ENCODE measurements at regions not wholly inside any gene's neighbourhood (a gene's known extent, or its start where the extent isn't known, plus 50 kb on each side); places are given as distances from the start of the nearest gene placed in this dataset.

DNA sequence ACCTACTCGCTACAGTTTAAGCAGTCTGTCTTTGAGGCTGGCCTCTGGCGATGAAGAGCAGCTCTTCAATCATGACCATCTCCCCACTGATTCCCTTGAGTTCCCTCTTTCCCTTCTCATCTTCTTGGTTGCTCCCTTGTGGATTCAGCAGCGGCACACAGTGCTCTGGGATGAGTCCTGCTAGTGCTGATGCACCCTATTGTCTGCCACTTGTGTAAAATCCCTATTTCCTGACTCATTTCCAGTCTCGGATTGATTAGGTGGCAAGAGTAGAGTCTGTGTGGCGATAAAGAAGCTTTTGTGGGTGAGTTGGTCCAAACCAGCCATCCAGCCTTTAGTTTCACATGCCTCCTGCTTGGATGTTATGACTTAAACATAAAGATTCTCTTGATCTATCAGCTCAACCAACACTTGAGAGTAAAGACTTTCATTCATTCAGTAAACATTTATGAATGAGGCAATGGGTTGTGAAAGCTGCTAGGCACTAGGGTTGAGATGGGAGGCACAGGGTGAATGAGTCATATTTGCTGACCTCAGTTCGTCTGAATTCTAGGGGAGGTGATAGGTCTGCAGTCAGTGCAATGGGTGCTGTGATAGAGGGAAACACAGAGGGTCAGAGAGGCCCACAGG is 219.4 kb upstream of the RAG2 start:
- Histone ChIP-seq H3K4me1 (ENCODE audit: insufficient read depth, low read length) (no peaks in the 10 kb centered on the region), H3K27me3 (ENCODE audit: control insufficient read depth in 1 of 2, insufficient read depth in 2 of 2, low read length in 2 of 2) (no peaks in the 10 kb centered on the region), H3K4me3 (ENCODE audit: low read depth in 1 of 2, low read length in 2 of 2) (no peak overlapping the region), H3K36me3 (ENCODE audit: insufficient read depth, low read length) (no peaks in the 10 kb centered on the region), H3K27ac (ENCODE audit: low read depth, low read length) (no peak overlapping the region), H3K9ac (ENCODE audit: low read length) (no peak overlapping the region), H3K9me3 (ENCODE audit: low read length) (no peaks in the 10 kb centered on the region)

DNA sequence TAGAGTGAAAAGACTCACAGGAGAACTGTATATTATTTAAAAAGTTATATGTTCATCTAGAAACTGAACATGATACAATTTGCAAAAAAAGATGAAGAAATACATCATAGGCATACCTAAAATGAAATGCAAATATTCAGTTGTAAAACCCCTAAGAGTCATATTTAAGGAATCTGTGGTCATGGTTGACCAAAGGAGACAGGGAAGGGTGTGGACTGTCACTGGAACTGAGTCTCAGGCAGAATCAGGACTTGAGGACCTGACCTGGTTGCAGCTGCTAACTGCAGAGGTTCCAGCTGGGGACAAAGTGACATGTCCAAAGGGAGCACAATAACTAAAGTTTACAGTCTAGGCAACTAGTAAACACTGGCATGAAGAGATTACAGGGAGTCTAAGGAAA is 211.3 kb upstream of the RAG2 start:
- Histone ChIP-seq H3K27me3 (ENCODE audit: control insufficient read depth in 1 of 2, insufficient read depth in 2 of 2, low read length in 2 of 2) (no peaks in the 10 kb centered on the region), H3K4me1 (ENCODE audit: insufficient read depth, low read length) (no peaks in the 10 kb centered on the region), H3K9ac (ENCODE audit: low read length) (no peak overlapping the region), H3K4me3 (ENCODE audit: low read depth in 1 of 2, low read length in 2 of 2) (no peak overlapping the region), H3K36me3 (ENCODE audit: insufficient read depth, low read length) (no peaks in the 10 kb centered on the region), H3K27ac (ENCODE audit: low read depth, low read length) (no peak overlapping the region), H3K9me3 (ENCODE audit: low read length) (no peaks in the 10 kb centered on the region)

- Histone ChIP-seq H3K4me1 (ENCODE audit: insufficient read depth, low read length) (no peaks in the 10 kb centered on the region), H3K27ac (ENCODE audit: low read depth, low read length) (no peak overlapping the region), H3K4me3 (ENCODE audit: low read depth in 1 of 2, low read length in 2 of 2) (no peak overlapping the region), H3K36me3 (ENCODE audit: insufficient read depth, low read length) (no peaks in the 10 kb centered on the region), H3K27me3 (ENCODE audit: control insufficient read depth in 1 of 2, insufficient read depth in 2 of 2, low read length in 2 of 2) (no peaks in the 10 kb centered on the region), H3K9me3 (ENCODE audit: low read length) (no peaks in the 10 kb centered on the region), H3K9ac (ENCODE audit: low read length) (no peak overlapping the region)
These were observed 209.8 kb upstream of the RAG2 start for GRCh38 chr11:36807871-36808270.

DNA sequence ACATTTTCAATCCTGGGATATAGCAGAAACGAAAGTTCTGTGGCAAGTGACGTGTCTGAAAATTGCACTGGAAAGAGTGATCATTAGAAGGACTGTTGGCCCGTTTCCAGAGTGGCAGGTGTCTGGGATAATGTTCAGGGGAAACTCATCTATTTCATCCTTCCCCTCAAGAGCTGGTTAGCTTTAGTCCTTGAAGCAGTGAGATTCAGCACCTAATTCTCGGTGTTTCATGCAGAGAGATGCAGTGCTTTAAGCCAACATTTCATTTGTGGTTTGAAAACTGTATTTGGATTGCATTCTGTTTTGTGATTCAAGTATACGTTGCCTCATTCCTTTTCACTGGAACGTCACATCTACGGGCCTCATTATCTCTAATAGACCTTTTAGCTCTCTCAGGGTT is 205.0 kb upstream of the RAG2 start:
- Histone ChIP-seq H3K9ac (ENCODE audit: low read length) (no peak overlapping the region), H3K27ac (ENCODE audit: low read depth, low read length) (no peak overlapping the region), H3K36me3 (ENCODE audit: insufficient read depth, low read length) (no peaks in the 10 kb centered on the region), H3K4me1 (ENCODE audit: insufficient read depth, low read length) (no peaks in the 10 kb centered on the region), H3K4me3 (ENCODE audit: low read depth in 1 of 2, low read length in 2 of 2) (no peak overlapping the region), H3K27me3 (ENCODE audit: control insufficient read depth in 1 of 2, insufficient read depth in 2 of 2, low read length in 2 of 2) (no peaks in the 10 kb centered on the region), H3K9me3 (ENCODE audit: low read length) (no peaks in the 10 kb centered on the region)

GRCh38 chr11:36792996-36793914 is 195.2 kb upstream of the RAG2 start:
- H3K9me3 ChIP-seq (ENCODE audit: low read length), result no peaks in the 10 kb centered on the region
- H3K27ac ChIP-seq (ENCODE audit: low read depth, low read length), result no peak overlapping the region
- H3K27me3 ChIP-seq (ENCODE audit: control insufficient read depth in 1 of 2, insufficient read depth in 2 of 2, low read length in 2 of 2), result no peaks in the 10 kb centered on the region
- H3K4me3 ChIP-seq (ENCODE audit: low read depth in 1 of 2, low read length in 2 of 2), result peak overlapping the region in 1 of 2 donors; percentile 42
- H3K36me3 ChIP-seq (ENCODE audit: insufficient read depth, low read length), result no peaks in the 10 kb centered on the region
- no peak overlapping the region for H3K9ac ChIP-seq (ENCODE audit: low read length)
- no peaks in the 10 kb centered on the region for H3K4me1 ChIP-seq (ENCODE audit: insufficient read depth, low read length)

DNA sequence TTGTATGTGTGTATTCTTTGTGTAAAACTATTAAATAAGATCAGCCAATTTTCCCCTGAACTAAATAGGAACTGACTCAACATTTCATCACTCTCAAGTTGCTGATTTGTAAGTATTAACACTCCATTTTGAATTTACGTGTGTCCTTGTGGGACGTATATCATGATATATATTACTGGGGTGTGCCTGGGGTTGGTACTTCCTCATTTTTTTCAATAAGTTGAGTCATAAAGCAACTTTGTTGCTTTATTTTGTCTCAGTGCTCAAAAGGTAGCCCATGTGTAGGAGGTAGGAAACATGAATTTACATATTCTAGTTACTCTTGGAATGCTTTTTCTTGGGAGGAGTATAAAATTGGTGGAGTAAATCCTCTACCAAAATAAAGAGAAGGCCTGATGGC is 193.9 kb upstream of the RAG2 start:
- H3K9me3 ChIP-seq (ENCODE audit: low read length), result no peaks in the 10 kb centered on the region
- H3K36me3 ChIP-seq (ENCODE audit: insufficient read depth, low read length), result no peaks in the 10 kb centered on the region
- H3K27ac ChIP-seq (ENCODE audit: low read depth, low read length), result no peak overlapping the region
- H3K4me3 ChIP-seq (ENCODE audit: low read depth in 1 of 2, low read length in 2 of 2), result no peak overlapping the region
- H3K9ac ChIP-seq (ENCODE audit: low read length), result no peak overlapping the region
- no peaks in the 10 kb centered on the region for H3K4me1 ChIP-seq (ENCODE audit: insufficient read depth, low read length)
- no peaks in the 10 kb centered on the region for H3K27me3 ChIP-seq (ENCODE audit: control insufficient read depth in 1 of 2, insufficient read depth in 2 of 2, low read length in 2 of 2)

- Histone ChIP-seq H3K36me3 (ENCODE audit: insufficient read depth, low read length) (no peaks in the 10 kb centered on the region), H3K4me1 (ENCODE audit: insufficient read depth, low read length) (no peaks in the 10 kb centered on the region), H3K4me3 (ENCODE audit: low read depth in 1 of 2, low read length in 2 of 2) (no peak overlapping the region), H3K27ac (ENCODE audit: low read depth, low read length) (no peak overlapping the region), H3K9ac (ENCODE audit: low read length) (no peak overlapping the region), H3K27me3 (ENCODE audit: control insufficient read depth in 1 of 2, insufficient read depth in 2 of 2, low read length in 2 of 2) (no peaks in the 10 kb centered on the region), H3K9me3 (ENCODE audit: low read length) (no peaks in the 10 kb centered on the region)
These were observed 192.5 kb upstream of the RAG2 start for GRCh38 chr11:36790526-36790925.

DNA sequence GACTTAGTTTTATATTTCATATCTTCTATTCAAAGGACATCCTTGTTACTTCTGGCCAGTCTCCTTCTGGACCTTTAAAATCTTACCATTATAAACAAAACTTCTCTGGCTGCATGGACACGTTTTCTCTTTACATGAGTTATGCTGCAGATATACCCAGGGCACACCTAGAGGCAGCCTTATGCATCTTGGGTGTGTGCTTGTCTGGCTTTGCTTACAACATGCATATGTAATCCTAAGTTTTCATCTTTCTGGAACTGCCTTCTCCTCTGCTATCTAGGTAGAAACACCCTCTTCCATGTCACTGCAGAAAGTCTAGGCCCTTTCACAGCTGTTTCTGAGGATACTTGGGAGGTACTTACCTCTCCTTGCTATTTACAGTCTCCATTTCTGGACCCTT is 185.8 kb upstream of the RAG2 start:
- H3K4me1 ChIP-seq (ENCODE audit: insufficient read depth, low read length), result no peaks in the 10 kb centered on the region
- H3K4me3 ChIP-seq (ENCODE audit: low read depth in 1 of 2, low read length in 2 of 2), result no peak overlapping the region
- H3K9ac ChIP-seq (ENCODE audit: low read length), result no peak overlapping the region
- H3K36me3 ChIP-seq (ENCODE audit: insufficient read depth, low read length), result no peaks in the 10 kb centered on the region
- H3K27me3 ChIP-seq (ENCODE audit: control insufficient read depth in 1 of 2, insufficient read depth in 2 of 2, low read length in 2 of 2), result no peaks in the 10 kb centered on the region
- H3K27ac ChIP-seq (ENCODE audit: low read depth, low read length), result no peak overlapping the region
- H3K9me3 ChIP-seq (ENCODE audit: low read length), result no peaks in the 10 kb centered on the region

DNA sequence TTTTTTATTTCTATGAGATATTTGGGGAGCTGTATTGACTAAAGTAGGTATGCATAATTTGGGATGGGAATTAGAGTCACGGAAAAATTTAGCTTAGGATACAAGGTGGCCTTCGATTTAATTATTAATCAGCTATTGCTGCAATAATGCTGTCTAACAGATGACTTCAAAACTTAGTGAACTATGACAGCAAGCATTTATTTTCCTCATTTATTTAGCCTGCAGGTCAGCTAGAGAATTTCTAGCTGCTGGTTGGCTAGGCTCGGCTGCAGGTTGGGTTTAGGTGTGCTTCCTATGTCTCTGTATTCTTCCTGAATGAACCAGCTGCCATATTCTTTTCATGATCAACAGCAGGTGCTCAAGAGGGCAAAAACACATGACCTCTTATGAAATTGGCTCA is 181.8 kb upstream of the RAG2 start:
- no peak overlapping the region for H3K4me3 ChIP-seq (ENCODE audit: low read depth in 1 of 2, low read length in 2 of 2)
- no peaks in the 10 kb centered on the region for H3K36me3 ChIP-seq (ENCODE audit: insufficient read depth, low read length)
- no peaks in the 10 kb centered on the region for H3K27me3 ChIP-seq (ENCODE audit: control insufficient read depth in 1 of 2, insufficient read depth in 2 of 2, low read length in 2 of 2)
- H3K9ac ChIP-seq (ENCODE audit: low read length), result no peak overlapping the region
- H3K27ac ChIP-seq (ENCODE audit: low read depth, low read length), result no peak overlapping the region
- no peaks in the 10 kb centered on the region for H3K4me1 ChIP-seq (ENCODE audit: insufficient read depth, low read length)
- no peaks in the 10 kb centered on the region for H3K9me3 ChIP-seq (ENCODE audit: low read length)

DNA sequence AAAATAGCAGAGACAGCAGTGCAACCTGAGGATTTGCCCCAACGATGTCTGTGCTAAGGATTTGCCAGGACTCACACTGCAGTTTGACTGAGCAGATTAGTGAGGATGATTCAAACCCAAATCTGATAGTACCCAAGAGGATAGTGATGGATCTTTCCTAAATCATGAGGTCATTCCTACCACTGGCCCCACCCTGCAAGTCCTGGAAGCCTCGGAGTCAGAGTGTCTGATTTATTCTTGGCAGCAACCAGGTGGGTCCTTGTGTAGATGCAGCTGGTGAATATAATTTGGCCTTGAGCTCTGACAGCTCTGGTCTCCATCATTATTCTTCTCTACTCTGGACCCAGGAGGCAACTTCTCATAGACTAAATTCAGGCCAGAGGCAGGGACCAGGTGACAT is 179.3 kb upstream of the RAG2 start:
- Histone ChIP-seq H3K27ac (ENCODE audit: low read depth, low read length) (no peak overlapping the region), H3K4me1 (ENCODE audit: insufficient read depth, low read length) (no peaks in the 10 kb centered on the region), H3K27me3 (ENCODE audit: control insufficient read depth in 1 of 2, insufficient read depth in 2 of 2, low read length in 2 of 2) (no peaks in the 10 kb centered on the region), H3K4me3 (ENCODE audit: low read depth in 1 of 2, low read length in 2 of 2) (no peak overlapping the region), H3K9ac (ENCODE audit: low read length) (no peak overlapping the region), H3K9me3 (ENCODE audit: low read length) (no peaks in the 10 kb centered on the region), H3K36me3 (ENCODE audit: insufficient read depth, low read length) (no peaks in the 10 kb centered on the region)

GRCh38 chr11:36775756-36776155 is 177.7 kb upstream of the RAG2 start:
- Histone ChIP-seq H3K4me3 (ENCODE audit: low read depth in 1 of 2, low read length in 2 of 2) (no peak overlapping the region), H3K36me3 (ENCODE audit: insufficient read depth, low read length) (no peaks in the 10 kb centered on the region), H3K4me1 (ENCODE audit: insufficient read depth, low read length) (no peaks in the 10 kb centered on the region), H3K27me3 (ENCODE audit: control insufficient read depth in 1 of 2, insufficient read depth in 2 of 2, low read length in 2 of 2) (no peaks in the 10 kb centered on the region), H3K9ac (ENCODE audit: low read length) (no peak overlapping the region), H3K27ac (ENCODE audit: low read depth, low read length) (no peak overlapping the region), H3K9me3 (ENCODE audit: low read length) (no peaks in the 10 kb centered on the region)

DNA sequence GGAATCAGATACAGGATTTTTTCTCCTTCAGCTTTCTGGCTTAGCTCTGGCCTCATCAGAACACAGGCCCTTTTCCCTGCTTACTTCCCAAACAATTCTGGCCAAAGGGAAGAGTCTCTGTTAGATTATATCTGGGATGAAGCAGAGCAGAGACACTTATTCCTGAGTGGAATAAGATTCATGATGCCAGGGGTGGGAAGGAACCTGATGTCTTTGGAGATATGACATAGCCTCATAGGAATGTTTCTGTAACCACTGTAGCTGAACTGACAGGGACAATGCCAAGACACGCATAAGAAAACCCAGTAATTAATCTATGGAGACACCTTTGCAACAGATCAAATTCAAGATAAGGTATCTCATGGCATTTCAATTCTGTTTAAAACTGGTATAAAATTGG is 177.1 kb upstream of the RAG2 start:
- Histone ChIP-seq H3K9ac (ENCODE audit: low read length) (no peak overlapping the region), H3K27me3 (ENCODE audit: control insufficient read depth in 1 of 2, insufficient read depth in 2 of 2, low read length in 2 of 2) (no peaks in the 10 kb centered on the region), H3K4me1 (ENCODE audit: insufficient read depth, low read length) (no peaks in the 10 kb centered on the region), H3K27ac (ENCODE audit: low read depth, low read length) (no peak overlapping the region), H3K9me3 (ENCODE audit: low read length) (no peaks in the 10 kb centered on the region), H3K36me3 (ENCODE audit: insufficient read depth, low read length) (no peaks in the 10 kb centered on the region), H3K4me3 (ENCODE audit: low read depth in 1 of 2, low read length in 2 of 2) (no peak overlapping the region)

Data from muscle layer of colon (tissue), 2 donors.